Duodenal mucosa (tissue), 2 donors: ENCODE measurements at regions not wholly inside any gene's neighbourhood (a gene's known extent, or its start where the extent isn't known, plus 50 kb on each side); places are given as distances from the start of the nearest gene placed in this dataset.
"Not testable (repeated sequence)": the region's sequence is repeated elsewhere in the genome, so short reads cannot be mapped to it uniquely, and the experiment has no call there.

Experiments used
- H3K27ac ChIP-seq: one replicate; pipeline ENCODE4 v1.7.0; 2013; ENCODE audit warnings: low read depth, low read length
- H3K27me3 ChIP-seq, 2 donors: one replicate each; pipeline ENCODE4 v1.7.0; 2013; ENCODE audit warnings: low read length in 2 of 2, control low read depth in 1 of 2; ENCODE audit not compliant: insufficient read depth in 2 of 2, control insufficient read depth in 1 of 2
- H3K36me3 ChIP-seq, 2 donors: one replicate each; pipeline ENCODE4 v1.7.0; 2013; ENCODE audit warnings: low read length in 2 of 2, control low read depth in 1 of 2; ENCODE audit not compliant: insufficient read depth in 2 of 2, control insufficient read depth in 1 of 2
- H3K4me1 ChIP-seq, 2 donors: one replicate each; pipeline ENCODE4 v1.7.0; 2013; ENCODE audit warnings: low read length in 2 of 2, control low read depth in 1 of 2; ENCODE audit not compliant: insufficient read depth in 2 of 2, control insufficient read depth in 1 of 2
- H3K4me3 ChIP-seq, 2 donors: one replicate each; pipeline ENCODE4 v1.7.0; 2013; ENCODE audit warnings: low read length in 2 of 2, low read depth in 1 of 2
- H3K9ac ChIP-seq, 2 donors: one replicate each; pipeline ENCODE4 v1.7.0; 2013; ENCODE audit warnings: low read length in 2 of 2, low read depth in 1 of 2
- H3K9me3 ChIP-seq, 2 donors: one replicate each; pipeline ENCODE4 v1.7.0; 2013; ENCODE audit warnings: low read length in 2 of 2, control low read depth in 1 of 2; ENCODE audit not compliant: control insufficient read depth in 1 of 2

DNA sequence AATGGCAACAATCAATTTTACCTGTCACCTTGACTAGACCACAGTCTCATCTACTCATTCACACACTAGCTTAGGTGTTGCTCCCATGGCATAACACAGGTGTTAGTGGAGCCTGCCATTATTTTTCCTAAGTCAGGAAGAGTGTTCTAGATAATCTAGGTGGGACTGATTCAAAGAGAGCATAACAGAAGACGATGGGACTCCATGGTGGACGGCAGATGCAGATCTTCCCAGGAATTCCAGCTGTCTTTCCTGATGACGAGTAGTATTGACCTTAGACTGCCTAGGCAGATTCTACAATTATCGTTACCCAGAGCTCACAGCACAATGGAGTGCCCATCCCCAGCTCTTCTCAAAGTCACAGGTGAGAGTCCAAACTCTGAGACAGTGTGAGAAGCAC lies 589.0 kb downstream of the TMEM121 start:
- Histone ChIP-seq H3K27ac (no peak overlapping the region), H3K9ac (no peak overlapping the region), H3K36me3 (no peaks in the 10 kb centered on the region), H3K4me1 (no peaks in the 10 kb centered on the region), H3K9me3 (no peaks in the 10 kb centered on the region), H3K27me3 (peaks cover 3 to 6% of the 10 kb centered on the region in 2 donors), H3K4me3 (no peak overlapping the region)

DNA sequence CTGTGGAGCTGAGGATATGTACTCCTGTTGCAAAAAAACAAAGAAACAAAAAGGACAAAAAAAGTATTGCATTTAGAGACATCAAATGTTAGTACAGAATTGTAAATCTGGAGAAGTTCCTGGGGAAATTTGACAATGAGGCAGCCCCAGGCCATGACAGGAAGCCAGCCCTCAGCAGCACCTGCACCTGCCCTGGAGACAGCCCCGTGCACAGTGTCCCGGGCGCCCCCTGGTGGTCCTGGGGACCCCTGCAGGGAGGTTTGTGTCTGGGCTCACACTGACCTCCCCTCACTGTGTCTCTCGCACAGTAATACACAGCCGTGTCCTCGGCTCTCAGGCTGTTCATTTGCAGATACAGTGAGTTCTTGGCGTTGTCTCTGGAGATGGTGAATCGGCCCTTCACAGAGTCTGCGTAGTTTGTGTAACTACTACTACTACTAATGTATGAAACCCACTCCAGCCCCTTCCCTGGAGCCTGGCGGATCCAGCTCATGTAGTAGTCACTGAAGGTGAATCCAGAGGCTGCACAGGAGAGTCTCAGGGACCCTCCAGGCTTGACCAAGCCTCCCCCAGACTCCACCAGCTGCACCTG lies 590.1 kb downstream of the TMEM121 start:
- H3K9me3 ChIP-seq, H3K27me3 ChIP-seq, H3K36me3 ChIP-seq, H3K4me1 ChIP-seq, H3K4me3 ChIP-seq, H3K9ac ChIP-seq, H3K27ac ChIP-seq: not testable (repeated sequence)

DNA sequence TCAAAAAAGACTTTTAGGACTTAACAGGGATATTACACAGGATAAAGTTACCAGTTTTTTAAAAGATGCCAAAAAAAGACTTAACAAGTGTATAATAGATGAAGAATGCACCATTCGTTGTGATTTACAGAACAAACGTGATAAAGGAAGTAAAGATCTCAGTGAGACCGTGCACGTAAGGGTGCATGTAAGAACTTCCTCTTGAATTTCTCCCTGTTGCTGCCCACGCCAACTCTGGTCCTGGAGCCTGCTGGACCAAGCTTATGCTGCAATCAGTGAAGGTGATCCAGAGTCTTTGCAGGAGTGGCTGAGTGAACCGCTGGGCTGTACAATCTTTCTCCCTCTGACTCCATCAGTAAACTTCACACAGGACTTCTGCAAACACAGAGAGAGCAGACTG lies 593.7 kb downstream of the TMEM121 start:
- no peak overlapping the region for H3K9ac ChIP-seq
- no peaks in the 10 kb centered on the region for H3K36me3 ChIP-seq
- H3K27ac ChIP-seq, result no peak overlapping the region
- H3K27me3 ChIP-seq, result peaks cover 6 to 8% of the 10 kb centered on the region in 2 donors
- no peak overlapping the region for H3K4me3 ChIP-seq
- no peaks in the 10 kb centered on the region for H3K9me3 ChIP-seq
- H3K4me1 ChIP-seq, result no peaks in the 10 kb centered on the region

DNA sequence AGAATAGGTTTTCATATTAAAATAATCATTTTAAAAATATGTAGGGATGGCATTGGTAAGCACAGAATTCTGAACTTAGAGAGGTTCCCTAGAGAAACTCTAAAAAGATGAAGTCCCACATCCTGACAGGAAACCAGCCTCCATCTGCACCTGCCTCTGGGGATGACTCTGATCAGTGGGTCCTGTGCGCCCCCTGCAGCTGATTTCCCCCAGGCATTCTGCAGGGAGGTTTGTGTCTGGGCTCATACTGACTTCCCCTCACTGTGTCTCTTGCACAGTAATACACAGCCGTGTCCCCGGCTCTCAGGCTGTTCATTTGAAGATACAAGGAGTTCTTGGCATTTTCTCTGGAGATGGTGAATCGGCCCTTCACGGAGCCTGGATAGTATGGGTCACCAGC lies 602.9 kb downstream of the TMEM121 start:
- H3K9me3 ChIP-seq, result no peaks in the 10 kb centered on the region
- no peaks in the 10 kb centered on the region for H3K36me3 ChIP-seq
- no peak overlapping the region for H3K4me3 ChIP-seq
- H3K27ac ChIP-seq, result no peak overlapping the region
- no peaks in the 10 kb centered on the region for H3K4me1 ChIP-seq
- H3K27me3 ChIP-seq, result no peaks in the 10 kb centered on the region
- H3K9ac ChIP-seq, result no peak overlapping the region

DNA sequence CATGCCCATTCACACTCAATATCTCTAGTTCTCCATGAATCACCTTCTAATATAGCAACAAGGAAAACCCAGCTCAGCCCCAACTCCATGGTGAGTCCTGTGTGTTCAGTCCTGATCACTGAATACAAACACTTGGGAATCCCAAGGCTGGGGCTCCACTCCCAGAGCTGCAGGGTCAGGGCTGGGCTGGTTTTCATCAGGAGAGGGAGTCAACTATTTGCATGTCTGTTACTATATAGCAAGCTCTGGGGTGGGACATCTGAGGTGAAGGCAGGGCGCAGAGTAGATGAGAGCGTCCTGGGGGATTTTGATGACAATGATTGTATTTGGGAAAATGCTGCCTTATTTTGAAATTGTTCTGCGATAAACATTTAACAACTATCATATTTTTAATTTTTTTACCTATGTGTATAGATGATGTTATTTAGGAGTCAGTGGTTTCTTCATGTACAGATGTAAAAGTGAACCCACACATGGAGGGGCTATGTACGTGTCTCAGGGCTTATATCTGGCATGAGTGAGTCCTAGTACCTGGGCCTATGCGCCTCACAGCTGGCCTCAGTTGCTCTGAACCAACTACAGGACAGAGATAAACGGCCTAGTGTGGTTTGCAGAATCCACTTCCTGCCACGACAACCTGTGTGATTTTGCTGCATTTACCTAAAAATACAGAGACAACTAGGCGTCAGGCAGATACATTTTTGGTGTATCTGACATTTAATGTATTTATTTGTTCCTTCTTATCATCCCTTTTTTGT lies 603.7 kb downstream of the TMEM121 start:
- H3K27me3 ChIP-seq, result not testable (repeated sequence)

DNA sequence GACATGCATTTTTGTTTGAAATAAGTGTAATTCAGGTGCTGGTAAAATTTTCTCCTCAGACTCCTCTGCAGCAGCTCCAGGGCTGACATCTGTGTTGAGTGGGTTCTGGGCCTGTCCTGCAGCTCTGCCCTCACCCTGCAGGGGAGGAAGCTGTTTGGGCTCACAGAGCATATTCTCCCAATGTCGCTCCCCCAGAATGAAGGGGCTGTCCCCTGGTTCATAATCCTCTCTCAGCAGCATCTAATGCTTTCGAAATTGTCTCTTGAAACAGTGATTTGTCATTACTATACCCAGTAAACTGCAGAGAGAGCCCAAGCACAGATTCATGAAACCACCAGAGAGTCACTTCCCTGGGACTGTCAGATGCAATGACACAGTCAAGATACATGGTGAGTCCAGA lies 606.7 kb downstream of the TMEM121 start:
- H3K27me3 ChIP-seq, H3K4me1 ChIP-seq, H3K9ac ChIP-seq, H3K36me3 ChIP-seq, H3K9me3 ChIP-seq, H3K27ac ChIP-seq, H3K4me3 ChIP-seq: not testable (repeated sequence)

More for the DNA sequence above, 603.7 kb downstream of the TMEM121 start:
- not testable (repeated sequence) for H3K9me3 ChIP-seq, H3K36me3 ChIP-seq, H3K27ac ChIP-seq, H3K9ac ChIP-seq, H3K4me1 ChIP-seq, H3K4me3 ChIP-seq

DNA sequence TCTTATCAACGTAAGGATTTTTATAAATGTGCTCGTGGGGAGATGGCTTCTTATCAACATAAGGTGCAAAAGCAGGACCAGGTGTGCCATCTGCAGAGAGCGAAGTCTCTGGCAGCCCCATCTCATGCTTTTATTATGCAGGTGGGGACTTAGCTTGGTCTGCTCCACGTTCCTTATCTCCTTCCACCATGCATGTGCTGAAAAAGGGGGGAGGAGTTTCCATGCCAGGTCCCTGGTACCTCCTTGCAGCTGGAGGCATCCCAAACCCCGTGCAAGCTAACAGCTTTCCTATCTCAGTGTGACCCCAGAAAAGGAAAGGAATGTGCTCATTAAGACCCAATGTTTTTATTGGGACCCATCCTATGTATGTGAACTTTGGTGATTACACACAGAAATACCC lies 608.5 kb downstream of the TMEM121 start:
- H3K4me1 ChIP-seq, result no peaks in the 10 kb centered on the region
- no peaks in the 10 kb centered on the region for H3K36me3 ChIP-seq
- H3K27me3 ChIP-seq, result no peaks in the 10 kb centered on the region
- no peaks in the 10 kb centered on the region for H3K9me3 ChIP-seq
- no peak overlapping the region for H3K27ac ChIP-seq
- H3K9ac ChIP-seq, result no peak overlapping the region
- no peak overlapping the region for H3K4me3 ChIP-seq

DNA sequence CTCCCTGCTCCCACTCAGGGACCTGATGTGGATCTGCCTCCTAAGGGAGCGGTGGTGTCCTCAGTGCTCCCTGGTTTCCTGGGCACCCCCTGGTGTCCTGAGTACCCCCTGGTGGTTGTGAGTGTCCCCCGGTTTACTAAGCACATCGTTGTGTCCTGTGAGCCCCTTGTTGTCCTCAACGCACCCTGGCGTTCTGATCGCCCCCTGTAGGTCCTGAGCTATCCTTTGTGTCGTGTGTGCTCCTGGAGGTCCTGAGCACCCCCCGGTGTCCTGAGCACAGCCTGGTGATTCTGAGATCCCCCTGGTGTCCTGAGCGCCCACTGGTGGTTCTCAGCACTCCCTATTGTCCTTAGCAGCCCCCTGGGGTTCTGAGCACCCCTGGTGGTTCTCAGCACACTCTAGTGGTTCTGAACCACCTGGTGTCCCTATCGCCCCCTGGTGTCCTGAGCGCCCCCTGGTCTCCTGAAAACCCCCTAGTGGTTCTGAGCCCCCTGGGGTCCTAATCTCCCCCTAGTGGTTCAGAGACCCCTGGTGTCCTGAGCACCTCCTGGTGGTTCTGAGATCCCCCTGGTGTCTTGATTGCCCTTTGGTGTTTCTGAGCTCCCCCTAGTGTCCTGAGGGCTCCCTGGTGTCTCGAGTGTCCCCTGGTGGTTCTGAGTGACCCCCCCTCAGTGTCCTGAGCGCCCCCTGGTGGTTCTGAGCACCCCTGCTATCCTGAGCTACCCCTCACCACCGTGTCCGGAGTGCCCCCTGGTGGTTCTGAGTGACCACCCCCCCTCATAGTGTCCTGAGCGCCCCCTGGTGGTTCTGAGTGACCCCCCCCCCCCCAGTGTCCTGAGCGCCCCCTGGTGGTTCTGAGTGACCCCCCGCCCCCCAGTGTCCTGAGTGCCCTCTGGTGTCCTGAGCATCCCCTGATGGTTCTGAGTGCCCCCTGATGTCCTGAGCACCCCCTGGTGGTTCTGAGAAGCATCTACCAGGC lies 615.1 kb downstream of the TMEM121 start:
- Histone ChIP-seq H3K27ac (no peak overlapping the region), H3K36me3 (no peaks in the 10 kb centered on the region), H3K4me1 (no peaks in the 10 kb centered on the region), H3K27me3 (no peaks in the 10 kb centered on the region), H3K9ac (no peak overlapping the region), H3K4me3 (no peak overlapping the region), H3K9me3 (no peaks in the 10 kb centered on the region)

DNA sequence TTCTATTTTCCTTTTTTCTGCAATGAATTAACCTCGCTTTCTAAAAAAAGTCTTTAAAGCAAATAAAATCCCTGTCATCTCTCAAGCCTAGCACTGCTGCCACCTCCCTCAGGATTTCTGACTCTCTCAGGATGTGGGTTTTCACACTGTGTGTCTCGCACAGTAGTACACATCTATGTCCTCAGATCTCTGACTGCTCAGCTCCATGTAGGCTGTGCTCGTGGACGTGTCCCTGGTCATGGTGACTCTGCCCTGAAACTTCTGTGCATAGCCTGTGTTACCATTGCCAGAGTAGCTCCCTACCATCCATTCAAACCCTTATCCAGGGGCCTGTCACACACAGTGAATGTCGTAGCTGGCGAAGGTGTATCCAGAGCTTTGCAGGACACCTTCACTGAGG lies 619.3 kb downstream of the TMEM121 start:
- not testable (repeated sequence) for H3K4me1 ChIP-seq, H3K36me3 ChIP-seq, H3K9ac ChIP-seq, H3K9me3 ChIP-seq, H3K27me3 ChIP-seq, H3K4me3 ChIP-seq, H3K27ac ChIP-seq

DNA sequence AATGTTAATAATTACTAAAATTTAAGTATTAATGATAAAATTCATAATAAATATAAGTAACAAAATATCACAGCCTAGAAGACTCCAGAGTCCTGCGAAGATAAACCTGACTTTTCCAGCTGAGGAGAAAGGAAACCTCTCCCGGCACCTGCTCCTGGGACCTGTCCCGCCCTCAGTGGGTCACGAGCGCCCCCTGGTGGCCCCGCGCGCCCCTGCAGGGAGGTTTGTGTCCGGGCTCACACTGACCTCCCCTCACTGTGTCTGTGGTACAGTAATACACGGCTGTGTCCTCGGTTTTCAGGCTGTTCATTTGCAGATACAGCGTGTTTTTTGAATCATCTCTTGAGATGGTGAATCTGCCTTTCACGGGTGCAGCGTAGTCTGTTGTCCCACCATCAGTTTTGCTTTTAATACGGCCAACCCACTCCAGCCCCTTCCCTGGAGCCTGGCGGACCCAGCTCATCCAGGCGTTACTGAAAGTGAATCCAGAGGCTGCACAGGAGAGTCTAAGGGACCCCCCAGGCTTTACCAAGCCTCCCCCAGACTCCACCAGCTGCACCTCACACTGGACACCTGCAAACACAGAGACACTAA lies 627.1 kb downstream of the TMEM121 start:
- H3K36me3 ChIP-seq, H3K4me1 ChIP-seq, H3K9me3 ChIP-seq, H3K27me3 ChIP-seq, H3K4me3 ChIP-seq, H3K27ac ChIP-seq, H3K9ac ChIP-seq: not testable (repeated sequence)
